Neuron (in vitro differentiated cells): ENCODE measurements at regions not wholly inside any gene's neighbourhood (a gene's known extent, or its start where the extent isn't known, plus 50 kb on each side); places are given as distances from the start of the nearest gene placed in this dataset.

ENCODE experiments used
- H2AFZ ChIP-seq: one replicate; pipeline ENCODE4 v1.6.1; 2013; ENCODE audit warnings: low read depth, mild to moderate bottlenecking, inconsistent platforms, low read length, moderate library complexity
- H3K27me3 ChIP-seq: one replicate; pipeline ENCODE4 v1.6.1; 2013; ENCODE audit warnings: low read length; ENCODE audit not compliant: insufficient read depth
- H3K36me3 ChIP-seq: one replicate; pipeline ENCODE4 v1.6.1; 2013; ENCODE audit warnings: low read length; ENCODE audit not compliant: insufficient read depth
- H3K4me1 ChIP-seq: one replicate; pipeline ENCODE4 v1.6.1; 2013; ENCODE audit warnings: low read length; ENCODE audit not compliant: insufficient read depth
- H3K4me3 ChIP-seq: 2 replicates; pipeline ENCODE4 v1.5.1; 2013; ENCODE audit warnings: mild to moderate bottlenecking, low read length, moderate library complexity
- H3K9me3 ChIP-seq: one replicate; pipeline ENCODE4 v1.6.1; 2013; ENCODE audit warnings: low read length

DNA sequence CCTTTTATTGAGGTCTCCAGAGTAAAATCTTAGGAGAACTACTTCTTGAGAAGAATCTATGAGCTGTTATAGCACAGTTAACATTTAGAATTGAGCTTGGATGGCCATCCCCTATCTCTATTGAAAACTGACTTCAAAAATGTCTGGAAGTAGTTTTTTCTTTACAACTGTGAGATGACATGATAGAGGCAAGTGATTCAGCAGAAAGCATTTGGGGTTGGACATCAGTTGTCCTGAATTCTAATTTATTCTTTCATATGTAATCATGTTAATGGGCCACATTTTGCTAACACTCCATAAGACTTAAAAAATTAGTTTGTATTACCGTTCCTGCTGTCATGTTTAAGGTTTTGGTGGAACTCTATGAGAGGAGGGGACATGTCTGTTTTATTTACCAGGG lies 237.0 kb upstream of the SLC14A2 start:
- no peaks in the 10 kb centered on the region for H3K27me3 ChIP-seq
- no peaks in the 10 kb centered on the region for H3K36me3 ChIP-seq
- no peaks in the 10 kb centered on the region for H3K9me3 ChIP-seq
- no peak overlapping the region for H2AFZ ChIP-seq
- H3K4me1 ChIP-seq: no peaks in the 10 kb centered on the region
- no peak overlapping the region for H3K4me3 ChIP-seq

DNA sequence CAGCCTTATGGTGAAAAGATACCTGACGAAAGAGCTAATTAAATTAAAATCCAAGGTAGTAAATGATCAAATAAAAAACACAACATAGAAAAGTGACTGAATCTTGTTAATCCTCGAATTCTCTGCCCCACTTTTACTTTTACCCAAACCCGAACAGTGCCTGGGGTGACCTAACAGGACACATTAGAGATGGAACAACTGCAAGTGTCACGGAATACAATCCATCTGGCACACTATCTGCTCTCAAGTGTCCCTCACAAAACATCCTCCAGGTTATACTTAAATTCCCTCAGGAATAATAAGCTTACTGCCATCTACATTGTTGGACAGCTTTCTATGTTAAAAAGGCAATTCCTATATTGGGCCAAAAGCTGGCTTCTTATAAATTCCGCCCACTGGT lies 236.3 kb upstream of the SLC14A2 start:
- H3K4me1 ChIP-seq: peaks cover under 1% of the 10 kb centered on the region
- H2AFZ ChIP-seq: no peak overlapping the region
- no peak overlapping the region for H3K4me3 ChIP-seq
- no peaks in the 10 kb centered on the region for H3K36me3 ChIP-seq
- H3K27me3 ChIP-seq: no peaks in the 10 kb centered on the region
- no peaks in the 10 kb centered on the region for H3K9me3 ChIP-seq

DNA sequence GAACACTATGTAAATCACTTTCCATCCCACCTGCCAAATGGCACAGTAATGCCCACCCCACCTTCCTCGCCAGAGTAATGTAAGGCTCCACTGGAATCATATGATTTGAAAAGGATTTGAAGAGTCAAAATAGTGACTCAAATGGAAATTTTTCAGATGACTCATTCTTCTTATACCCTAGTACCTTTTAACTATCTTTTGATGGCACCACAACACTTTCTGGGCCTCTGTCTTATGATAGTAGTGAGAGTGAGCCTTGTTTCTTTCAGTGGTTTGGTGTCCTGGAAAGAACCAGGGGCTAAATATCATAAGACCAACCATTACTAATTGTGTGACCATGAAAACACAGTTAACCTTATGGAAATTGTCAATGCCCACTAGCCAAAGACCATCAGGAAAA lies 235.4 kb upstream of the SLC14A2 start:
- H3K36me3 ChIP-seq: no peaks in the 10 kb centered on the region
- H3K4me3 ChIP-seq: no peak overlapping the region
- H2AFZ ChIP-seq: no peak overlapping the region
- H3K9me3 ChIP-seq: no peaks in the 10 kb centered on the region
- no peaks in the 10 kb centered on the region for H3K27me3 ChIP-seq
- H3K4me1 ChIP-seq: peaks cover 4% of the 10 kb centered on the region

DNA sequence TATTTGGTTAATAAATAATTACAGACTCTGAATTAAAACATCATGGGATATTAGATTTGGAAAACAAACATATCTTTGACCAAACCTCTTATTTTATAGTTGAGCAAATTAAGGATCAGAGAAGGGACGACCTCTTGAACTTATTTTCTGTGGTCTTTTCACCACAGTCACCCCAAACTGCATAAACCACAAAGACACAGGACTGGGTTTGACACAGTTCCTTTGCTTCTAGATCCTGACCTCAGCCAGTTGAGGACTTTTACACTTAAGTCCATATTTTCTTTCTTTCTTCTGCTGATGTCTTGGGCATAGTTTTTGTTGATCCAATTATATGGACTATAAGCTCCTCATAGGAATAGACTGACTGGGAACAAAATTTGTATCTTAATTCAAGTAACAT lies 234.0 kb upstream of the SLC14A2 start:
- Histone ChIP-seq H3K36me3 (no peaks in the 10 kb centered on the region), H2AFZ (no peak overlapping the region), H3K27me3 (no peaks in the 10 kb centered on the region), H3K4me1 (peaks cover 4% of the 10 kb centered on the region), H3K9me3 (no peaks in the 10 kb centered on the region), H3K4me3 (no peak overlapping the region)

DNA sequence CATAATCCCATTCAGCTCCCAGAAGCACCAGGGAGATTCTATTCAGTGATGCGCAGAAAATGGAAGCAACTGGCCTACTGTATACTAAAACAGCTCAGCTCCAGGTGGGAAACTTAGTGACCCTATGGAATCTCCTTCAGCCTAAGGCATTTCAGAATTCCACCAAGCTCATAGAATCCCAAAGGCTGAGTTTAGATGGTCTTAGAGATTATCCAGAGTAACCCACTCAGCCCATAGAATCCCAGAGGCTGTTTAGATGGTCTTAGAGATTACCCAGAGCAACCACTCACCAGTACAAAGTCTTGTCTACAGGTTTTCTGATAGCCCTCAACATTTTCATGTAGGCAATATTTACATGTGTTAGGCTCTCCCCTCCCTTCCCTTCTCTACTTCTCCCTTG lies 232.0 kb upstream of the SLC14A2 start:
- no peaks in the 10 kb centered on the region for H3K9me3 ChIP-seq
- no peak overlapping the region for H3K4me3 ChIP-seq
- peaks cover 4% of the 10 kb centered on the region for H3K4me1 ChIP-seq
- no peaks in the 10 kb centered on the region for H3K27me3 ChIP-seq
- no peak overlapping the region for H2AFZ ChIP-seq
- no peaks in the 10 kb centered on the region for H3K36me3 ChIP-seq

DNA sequence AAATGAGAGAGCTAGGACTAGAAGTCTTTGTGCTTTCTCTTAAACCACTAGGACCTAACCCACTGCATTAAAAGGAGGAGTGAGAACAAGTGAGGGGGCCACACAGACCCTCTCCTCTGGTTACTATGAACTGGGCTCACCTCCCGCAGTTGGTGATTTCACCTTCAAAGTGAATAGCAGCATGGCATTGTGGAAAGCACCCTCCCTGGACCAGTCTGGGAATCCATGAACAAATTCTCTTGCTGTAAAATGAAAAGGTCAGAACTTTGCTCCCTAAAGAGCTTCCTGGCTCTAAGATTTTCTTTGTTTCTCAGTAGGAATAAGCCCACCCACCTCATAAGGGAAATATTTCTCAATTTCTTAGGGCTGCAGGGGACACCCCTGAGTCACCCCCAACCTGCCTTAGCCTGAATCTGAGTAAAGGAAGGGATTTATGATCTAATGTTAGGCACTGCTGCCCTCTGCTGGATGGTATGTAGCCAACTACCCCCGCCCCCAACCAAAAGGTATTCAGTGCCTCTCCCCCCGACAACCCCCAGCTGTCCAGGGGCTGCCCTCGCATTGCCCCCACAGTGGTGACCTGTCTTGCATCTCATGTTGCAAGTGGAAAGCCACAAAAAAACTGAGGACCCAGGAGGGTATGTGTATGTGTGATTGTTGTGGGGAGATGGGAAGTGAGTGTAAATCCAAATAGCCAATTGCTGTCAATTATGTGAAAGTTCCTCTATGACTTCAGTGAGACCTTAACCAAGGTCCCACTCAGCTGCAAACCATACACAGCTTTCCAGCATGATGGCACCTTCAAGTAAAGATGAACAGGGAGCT lies 230.9 kb upstream of the SLC14A2 start:
- Histone ChIP-seq H3K4me3 (no peak overlapping the region), H3K4me1 (peaks cover 4% of the 10 kb centered on the region), H3K36me3 (no peaks in the 10 kb centered on the region), H3K9me3 (no peaks in the 10 kb centered on the region), H2AFZ (no peak overlapping the region), H3K27me3 (no peaks in the 10 kb centered on the region)

DNA sequence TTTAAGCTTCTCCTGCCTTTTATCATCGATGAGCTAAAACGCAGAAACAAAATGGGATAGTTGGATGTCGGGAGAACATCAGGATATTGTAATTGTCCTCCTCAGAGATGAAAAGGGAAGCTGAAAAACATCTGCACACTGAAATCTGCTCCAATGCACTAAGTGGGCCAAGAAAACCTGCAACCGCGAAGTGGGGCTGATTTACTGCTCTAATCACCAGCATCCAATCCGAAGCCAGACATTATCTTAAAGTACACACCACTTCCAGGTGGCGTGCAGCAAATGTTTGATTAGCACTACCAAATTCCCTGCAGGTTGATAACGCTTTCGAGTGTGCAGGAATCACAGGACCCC lies 230.3 kb upstream of the SLC14A2 start:
- Histone ChIP-seq H2AFZ (no peak overlapping the region), H3K4me1 (peaks cover 4% of the 10 kb centered on the region), H3K4me3 (no peak overlapping the region), H3K9me3 (no peaks in the 10 kb centered on the region), H3K27me3 (no peaks in the 10 kb centered on the region), H3K36me3 (no peaks in the 10 kb centered on the region)

DNA sequence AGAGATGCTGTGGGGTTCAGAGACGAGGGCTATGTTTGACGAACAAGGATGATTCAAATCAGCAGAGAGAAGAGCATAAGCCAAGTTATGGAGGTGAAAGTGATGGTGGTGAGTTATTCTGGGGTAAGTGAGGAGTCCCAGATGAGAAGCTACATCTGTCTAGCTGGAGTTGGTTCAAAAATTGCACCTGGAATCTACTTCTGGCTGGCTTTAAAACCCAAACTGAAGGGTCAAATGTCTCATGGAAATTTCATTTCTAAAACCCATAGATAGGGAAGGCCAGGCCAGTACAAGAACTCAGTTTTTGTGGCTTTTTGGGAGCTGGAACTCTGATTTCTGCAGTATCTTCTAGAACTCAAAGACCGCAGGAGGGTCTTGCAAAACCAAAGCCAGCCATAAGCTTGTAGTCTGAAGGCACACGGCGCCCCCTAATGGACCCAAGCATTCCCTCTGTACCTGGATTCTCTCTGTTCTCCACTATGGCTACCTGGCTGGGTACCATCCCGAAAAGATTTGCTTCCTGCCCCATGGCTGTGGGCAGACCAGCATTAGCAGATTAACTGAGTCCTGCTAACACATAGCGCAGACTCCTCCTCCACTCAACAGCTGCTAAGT lies 229.1 kb upstream of the SLC14A2 start:
- H3K36me3 ChIP-seq: no peaks in the 10 kb centered on the region
- peaks cover 4% of the 10 kb centered on the region for H3K4me1 ChIP-seq
- H2AFZ ChIP-seq: no peak overlapping the region
- no peak overlapping the region for H3K4me3 ChIP-seq
- no peaks in the 10 kb centered on the region for H3K9me3 ChIP-seq
- no peaks in the 10 kb centered on the region for H3K27me3 ChIP-seq

DNA sequence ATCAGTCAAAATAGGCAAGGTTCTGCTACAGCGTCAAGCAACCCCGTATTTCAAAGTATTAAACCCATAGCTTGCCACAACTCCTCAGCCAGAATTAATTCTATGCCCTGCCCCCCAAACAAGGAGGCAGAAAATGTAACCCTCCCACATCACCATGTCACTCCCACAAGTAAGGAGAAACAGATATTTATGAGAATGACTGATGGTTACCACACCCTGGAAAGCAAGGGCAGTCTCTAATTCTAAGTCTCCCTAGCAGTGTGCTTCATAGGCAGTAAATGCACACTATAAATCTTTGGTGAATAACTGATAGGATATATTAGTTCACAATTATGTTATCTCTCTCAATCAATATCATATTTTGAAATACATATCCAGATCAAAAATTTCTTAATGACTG lies 228.0 kb upstream of the SLC14A2 start:
- no peaks in the 10 kb centered on the region for H3K36me3 ChIP-seq
- no peak overlapping the region for H2AFZ ChIP-seq
- H3K27me3 ChIP-seq: no peaks in the 10 kb centered on the region
- peaks cover 4% of the 10 kb centered on the region for H3K4me1 ChIP-seq
- H3K9me3 ChIP-seq: no peaks in the 10 kb centered on the region
- no peak overlapping the region for H3K4me3 ChIP-seq

DNA sequence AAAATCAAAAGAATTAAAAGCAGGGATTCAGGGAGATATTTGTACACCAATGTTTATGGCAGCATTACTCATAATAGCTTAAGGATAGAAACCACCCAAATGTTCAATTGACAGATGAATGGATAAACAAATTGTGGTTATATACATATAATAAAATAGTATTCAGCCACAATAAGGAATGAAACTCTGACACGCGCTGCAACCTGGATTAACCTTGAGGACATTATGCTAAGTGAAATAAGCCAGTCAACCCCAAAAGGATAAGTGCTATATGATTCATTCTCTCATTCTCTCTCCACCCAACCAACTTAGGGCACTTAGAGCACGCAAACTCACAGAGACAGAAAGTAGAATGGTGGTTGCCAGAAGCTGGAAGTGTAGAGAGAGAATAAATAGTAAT lies 216.8 kb upstream of the SLC14A2 start:
- H3K27me3 ChIP-seq: no peaks in the 10 kb centered on the region

DNA sequence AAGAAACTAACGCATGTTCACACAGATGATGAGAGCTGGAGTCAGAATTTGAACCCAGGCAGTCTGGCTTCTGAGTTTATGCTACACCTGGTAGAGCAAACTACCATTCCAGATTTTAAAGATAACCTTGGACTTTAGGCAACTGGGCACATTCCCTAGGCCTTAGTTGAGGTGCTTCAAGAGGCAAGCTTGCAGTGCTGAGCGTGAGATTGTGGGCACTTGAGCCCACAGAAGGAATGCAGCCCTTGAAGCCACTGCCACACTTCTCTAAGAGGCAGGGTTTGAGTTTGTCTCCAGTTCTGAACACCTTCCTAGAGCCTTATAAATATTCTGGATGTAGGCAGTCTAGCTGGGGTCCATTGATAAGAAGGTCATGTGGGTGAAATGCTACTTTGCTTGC lies 216.1 kb upstream of the SLC14A2 start:
- no peaks in the 10 kb centered on the region for H3K27me3 ChIP-seq
- no peak overlapping the region for H2AFZ ChIP-seq
- H3K9me3 ChIP-seq: no peaks in the 10 kb centered on the region
- H3K4me3 ChIP-seq: no peak overlapping the region
- no peaks in the 10 kb centered on the region for H3K4me1 ChIP-seq
- H3K36me3 ChIP-seq: no peaks in the 10 kb centered on the region

More for the DNA sequence above, 216.8 kb upstream of the SLC14A2 start:
- no peak overlapping the region for H3K4me3 ChIP-seq
- no peaks in the 10 kb centered on the region for H3K9me3 ChIP-seq
- no peaks in the 10 kb centered on the region for H3K4me1 ChIP-seq
- H3K36me3 ChIP-seq: no peaks in the 10 kb centered on the region
- no peak overlapping the region for H2AFZ ChIP-seq

DNA sequence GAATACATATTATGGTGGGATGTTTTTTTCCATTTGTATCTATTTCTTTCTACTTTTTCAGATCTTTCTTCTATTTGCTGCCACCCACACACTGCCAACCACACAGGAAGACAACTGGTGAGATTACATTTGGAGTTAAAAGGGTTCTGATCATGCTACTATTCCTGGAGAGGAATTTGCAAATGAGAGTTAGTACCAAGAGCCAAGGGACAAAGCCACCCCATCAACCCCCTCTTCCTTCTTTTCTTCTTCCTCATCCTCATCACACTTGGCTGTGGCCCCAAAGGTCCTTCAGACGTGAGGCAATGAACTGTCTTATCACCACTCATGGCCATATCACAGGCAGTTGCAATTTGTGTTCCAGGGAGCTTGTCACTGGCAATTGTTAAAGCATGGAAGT lies 215.6 kb upstream of the SLC14A2 start:
- no peaks in the 10 kb centered on the region for H3K4me1 ChIP-seq
- H3K36me3 ChIP-seq: no peaks in the 10 kb centered on the region
- H3K9me3 ChIP-seq: no peaks in the 10 kb centered on the region
- no peak overlapping the region for H2AFZ ChIP-seq
- H3K27me3 ChIP-seq: no peaks in the 10 kb centered on the region
- H3K4me3 ChIP-seq: no peak overlapping the region

DNA sequence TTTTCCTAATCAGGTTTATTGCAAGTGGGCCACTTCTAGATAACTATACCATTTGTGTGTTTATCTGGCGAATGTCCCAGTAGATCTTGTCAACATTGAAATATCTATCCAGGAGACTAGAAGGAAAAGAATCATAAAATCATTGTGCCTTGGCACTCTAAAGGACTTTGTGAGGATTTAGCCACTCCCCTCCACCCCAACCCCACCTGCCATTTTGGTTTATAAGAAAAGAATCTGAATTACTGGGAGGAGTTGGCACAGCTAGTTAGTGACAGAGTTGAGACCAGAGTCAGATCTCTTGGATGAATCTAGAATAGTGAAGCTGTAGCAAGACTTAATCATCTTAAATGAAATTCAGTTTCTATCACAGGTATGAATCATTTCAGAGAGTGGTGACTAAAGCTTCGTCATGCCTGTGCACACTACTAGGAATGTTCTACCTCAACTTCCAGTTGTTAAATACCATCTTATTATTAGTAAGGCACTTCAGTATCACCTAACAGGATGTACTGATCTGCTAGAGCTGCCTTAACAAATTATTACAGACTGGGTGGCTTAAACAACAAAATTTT lies 212.7 kb upstream of the SLC14A2 start:
- Histone ChIP-seq H3K4me3 (no peak overlapping the region), H3K27me3 (no peaks in the 10 kb centered on the region), H3K9me3 (no peaks in the 10 kb centered on the region), H2AFZ (no peak overlapping the region), H3K36me3 (no peaks in the 10 kb centered on the region), H3K4me1 (no peaks in the 10 kb centered on the region)
